Gastrocnemius medialis (tissue), 4 donors: ENCODE measurements at regions not wholly inside any gene's neighbourhood (a gene's known extent, or its start where the extent isn't known, plus 50 kb on each side); places are given as distances from the start of the nearest gene placed in this dataset.

ENCODE experiments used
- ATAC-seq, 2 donors: fragments of 150-250 bp; one replicate each; pipeline ENCODE4 v1.9.1; 2016
- DNase-seq, 2 donors: peaks; one replicate each; pipeline ENCODE4 v3.0.0-alpha.2; 2019
- H3K27ac ChIP-seq, 4 donors: fragments of 200-600 bp; sonication (generic); 1 replicate in 1 of 4; 2 replicates in 3 of 4; pipeline ENCODE4 v1.5.1; 2016 to 2018; ENCODE audit warnings: mild to moderate bottlenecking in 2 of 4, moderate library complexity in 1 of 4
- H3K27me3 ChIP-seq, 3 donors: fragments of 200-600 bp; sonication (generic) in 2 of 3; 1 replicate in 1 of 3; 2 replicates in 2 of 3; pipeline versions ENCODE4 v1.5.1 to v1.6.0; 2016 to 2019; ENCODE audit warnings: mild to moderate bottlenecking in 1 of 3, moderate library complexity in 1 of 3
- H3K36me3 ChIP-seq, 2 donors: fragments of 200-600 bp; sonication (generic) in 1 of 2; one replicate each; pipeline ENCODE4 v1.5.1; 2017 to 2018
- H3K4me1 ChIP-seq, 2 donors: fragments of 200-600 bp; sonication (generic) in 1 of 2; one replicate each; pipeline ENCODE4 v1.5.1; 2016 to 2017; ENCODE audit warnings: mild to moderate bottlenecking in 2 of 2
- H3K4me3 ChIP-seq, 4 donors: fragments of 200-600 bp; sonication (generic) in 3 of 4; 1 replicate in 1 of 4; 2 replicates in 3 of 4; pipeline ENCODE4 v1.5.1; 2016 to 2019; ENCODE audit warnings: mild to moderate bottlenecking in 2 of 4
- H3K9me3 ChIP-seq, 3 donors: fragments of 200-600 bp; sonication (generic) in 2 of 3; 1 replicate in 1 of 3; 2 replicates in 2 of 3; pipeline ENCODE4 v1.5.1; 2016 to 2019
- CTCF ChIP-seq, 5 experiments: fragments of 450-650 bp in 3 of 5; fragments of 200-600 bp in 2 of 5; sonication (generic) in 2 of 5; IDR thresholded peaks in 4 of 5; conservative IDR thresholded peaks in 1 of 5; 1 replicate in 4 of 5; 2 replicates in 1 of 5; pipeline ENCODE4 v1.5.1; 2016 to 2019; ENCODE audit warnings: antibody characterized with exemption in 5 of 5, mild to moderate bottlenecking in 3 of 5, moderate library complexity in 3 of 5
- POLR2A ChIP-seq, 2 donors: fragments of 450-650 bp; IDR thresholded peaks; one replicate each; pipeline ENCODE4 v1.6.1; 2017; ENCODE audit warnings: antibody characterized with exemption in 2 of 2, mild to moderate bottlenecking in 2 of 2, moderate library complexity in 2 of 2
- in situ Hi-C, 4 donors: fragments of 200-750 bp; cut with MboI; loops; one replicate each; pipeline versions ENCODE4 v1.15.0 to v1.8.0; 2017; ENCODE audit warnings: low sequenced_read_pairs in 4 of 4
- intact Hi-C: fragments of 100-400 bp; cut with DNase I; formaldehyde crosslinking; loops from one replicate; pipeline ENCODE4 v1.15.1; 2023; ENCODE audit warnings: low total_unique reads

GRCh38 chr2:16244966-16245320 lies 304.6 kb downstream of the MYCN start:
- Histone ChIP-seq H3K4me1 (peaks cover 0 to 5% of the 10 kb centered on the region in 2 donors), H3K4me3 (no peak overlapping the region), H3K36me3 (no peaks in the 10 kb centered on the region), H3K27me3 (no peaks in the 10 kb centered on the region), H3K9me3 (no peaks in the 10 kb centered on the region), H3K27ac (no peak overlapping the region)
- no peak for TF ChIP-seq CTCF (IDR thresholded peaks at IDR 0.05 in 4 of 5, conservative IDR thresholded peaks at IDR 0.05 in 1 of 5)
- TF ChIP-seq POLR2A (IDR thresholded peaks at IDR 0.05) = no peak
- in situ Hi-C loops = no loop called here
- no peak for DNase-seq
- ATAC-seq = no peak
- intact Hi-C loops = no loop called here

GRCh38 chr2:16244153-16244965 lies 304.0 kb downstream of the MYCN start:
- no peak for ATAC-seq

GRCh38 chr2:16243411-16243996 lies 303.2 kb downstream of the MYCN start:
- Histone ChIP-seq H3K36me3 (no peaks in the 10 kb centered on the region), H3K27ac (no peak overlapping the region), H3K4me1 (peaks cover 0 to 5% of the 10 kb centered on the region in 2 donors), H3K4me3 (no peak overlapping the region), H3K27me3 (no peaks in the 10 kb centered on the region), H3K9me3 (no peaks in the 10 kb centered on the region)
- no peak for DNase-seq
- no peak for ATAC-seq
- intact Hi-C loops (no loop called here), in situ Hi-C loops (no loop called here)
- no peak for TF ChIP-seq CTCF (IDR thresholded peaks at IDR 0.05 in 4 of 5, conservative IDR thresholded peaks at IDR 0.05 in 1 of 5)
- no peak for TF ChIP-seq POLR2A (IDR thresholded peaks at IDR 0.05)

More at GRCh38 chr2:16244153-16244965, 304.0 kb downstream of the MYCN start:
- H3K4me3 ChIP-seq = no peak overlapping the region
- no peak overlapping the region for H3K27ac ChIP-seq
- no peaks in the 10 kb centered on the region for H3K27me3 ChIP-seq
- TF ChIP-seq POLR2A (IDR thresholded peaks at IDR 0.05) = no peak
- TF ChIP-seq CTCF (IDR thresholded peaks at IDR 0.05 in 4 of 5, conservative IDR thresholded peaks at IDR 0.05 in 1 of 5) = no peak
- peaks cover 0 to 5% of the 10 kb centered on the region in 2 donors for H3K4me1 ChIP-seq
- no peaks in the 10 kb centered on the region for H3K36me3 ChIP-seq
- in situ Hi-C loops (no loop called here), intact Hi-C loops (no loop called here)
- DNase-seq = no peak
- H3K9me3 ChIP-seq = no peaks in the 10 kb centered on the region

- in situ Hi-C loops (no loop called here), intact Hi-C loops (no loop called here)
- Histone ChIP-seq H3K27ac (no peak overlapping the region), H3K27me3 (no peaks in the 10 kb centered on the region), H3K36me3 (no peaks in the 10 kb centered on the region), H3K4me3 (no peak overlapping the region), H3K4me1 (peaks cover 0 to 5% of the 10 kb centered on the region in 2 donors), H3K9me3 (no peaks in the 10 kb centered on the region)
- no peak for DNase-seq
- TF ChIP-seq POLR2A (IDR thresholded peaks at IDR 0.05) = no peak
- TF ChIP-seq CTCF (IDR thresholded peaks at IDR 0.05 in 4 of 5, conservative IDR thresholded peaks at IDR 0.05 in 1 of 5) = no peak
- no peak for ATAC-seq
Measured at GRCh38 chr2:16242906-16243305, 302.6 kb downstream of the MYCN start.
